ENCODE measurements at regions not wholly inside any gene's neighbourhood (a gene's known extent, or its start where the extent isn't known, plus 50 kb on each side); places are given as distances from the start of the nearest gene placed in this dataset.

DNA sequence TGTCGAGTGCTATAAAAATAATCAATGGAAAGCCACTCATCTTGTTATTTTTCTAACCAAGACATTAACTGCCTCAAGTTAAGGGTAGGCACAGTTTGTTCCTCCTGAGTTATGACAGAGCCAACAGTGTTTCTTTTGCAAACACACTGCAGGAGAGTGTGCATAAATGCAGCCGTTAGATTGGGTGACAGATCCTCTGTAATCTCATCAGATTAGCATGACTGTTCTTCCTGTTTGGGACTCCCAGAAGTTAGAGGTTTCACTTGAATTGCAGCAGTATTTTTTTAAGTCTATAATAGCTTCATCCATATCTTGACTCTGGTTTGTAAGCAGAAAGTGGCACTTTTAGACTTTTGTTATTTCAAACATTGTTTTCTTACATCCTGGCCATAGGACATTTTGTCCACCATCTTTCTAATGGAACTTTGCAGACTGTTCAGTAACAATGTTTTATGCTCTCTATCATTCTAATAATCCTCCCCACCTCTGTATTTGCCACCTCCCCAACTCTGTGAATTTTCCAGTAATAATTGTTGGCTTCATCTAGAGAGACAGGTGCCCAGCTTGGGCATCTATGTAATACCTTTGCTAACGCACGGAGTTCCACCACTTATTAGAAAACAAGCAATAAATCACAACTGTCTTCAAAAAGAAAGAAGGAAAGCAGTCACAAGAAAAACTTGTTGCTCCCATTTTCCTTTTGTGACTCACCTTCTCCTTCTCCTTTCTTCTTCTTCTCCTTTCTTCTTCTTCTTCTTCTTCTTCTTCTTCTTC, 560.0 kb downstream of the ADCYAP1 start:
- WGBS, result 50% methylated on average over 4 of the region's 4 CpGs
- H3K4me3 ChIP-seq (ENCODE audit: low read depth, low read length), result no peak overlapping the region
- H3K4me1 ChIP-seq (ENCODE audit: insufficient read depth), result no peaks in the 10 kb centered on the region
- no peak overlapping the region for H3K27ac ChIP-seq (ENCODE audit: low read depth)
- no peaks in the 10 kb centered on the region for H3K36me3 ChIP-seq (ENCODE audit: insufficient read depth)
- DNase-seq (ENCODE audit: extremely low spot score), result no peak

DNA sequence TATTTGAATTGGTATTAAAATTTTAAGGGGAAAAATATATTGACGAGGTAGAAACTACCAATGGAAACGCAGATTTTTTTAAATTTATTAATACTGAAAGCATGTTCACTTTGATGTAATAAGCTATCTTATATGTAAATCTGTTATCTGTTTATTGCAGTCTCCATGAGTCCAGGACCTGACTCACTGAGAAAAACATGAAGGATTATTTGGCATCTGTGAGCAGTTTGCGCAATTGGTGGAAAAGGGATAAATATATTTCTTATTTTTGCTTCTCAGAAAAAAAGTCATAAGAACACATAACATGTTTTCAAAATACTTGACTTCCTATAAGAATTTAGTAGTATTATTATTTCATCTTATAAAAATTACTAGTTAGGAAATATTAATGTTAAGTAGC, 561.4 kb downstream of the ADCYAP1 start:
- no peak for DNase-seq (ENCODE audit: extremely low spot score)
- Histone ChIP-seq H3K4me1 (ENCODE audit: insufficient read depth) (no peaks in the 10 kb centered on the region), H3K36me3 (ENCODE audit: insufficient read depth) (no peaks in the 10 kb centered on the region), H3K4me3 (ENCODE audit: low read depth, low read length) (no peak overlapping the region), H3K27ac (ENCODE audit: low read depth) (no peak overlapping the region)
- WGBS, result 90% methylated on average over 3 of the region's 3 CpGs

- WGBS, result 64% methylated on average over 5 of the region's 5 CpGs
- Histone ChIP-seq H3K36me3 (ENCODE audit: insufficient read depth) (no peaks in the 10 kb centered on the region), H3K27ac (ENCODE audit: low read depth) (no peak overlapping the region), H3K4me3 (ENCODE audit: low read depth, low read length) (no peak overlapping the region), H3K4me1 (ENCODE audit: insufficient read depth) (no peaks in the 10 kb centered on the region)
- no peak for DNase-seq (ENCODE audit: extremely low spot score)
Observed at GRCh38 chr18:1467461-1467964, 562.8 kb downstream of the ADCYAP1 start.

DNA sequence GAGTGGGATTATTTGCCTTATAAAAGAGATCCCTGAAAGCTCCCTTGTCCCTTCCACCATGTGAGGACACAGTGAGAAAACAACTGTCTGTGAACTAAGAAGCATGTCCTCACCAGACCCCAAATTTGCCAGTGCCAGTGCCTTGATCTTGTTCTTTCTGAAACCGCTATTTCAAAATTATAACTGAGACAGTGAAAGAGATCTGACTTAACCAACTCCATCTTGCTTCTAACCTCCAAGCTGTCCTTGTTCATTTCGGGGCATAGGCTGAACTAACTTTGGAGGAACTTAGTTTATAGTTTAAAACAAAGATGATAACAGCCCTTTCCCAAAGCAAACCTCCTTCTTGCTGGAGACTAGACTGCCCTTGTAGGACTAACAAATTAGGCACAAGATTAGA, 563.9 kb downstream of the ADCYAP1 start:
- no peak overlapping the region for H3K27ac ChIP-seq (ENCODE audit: low read depth)
- DNase-seq (ENCODE audit: extremely low spot score), result no peak
- H3K36me3 ChIP-seq (ENCODE audit: insufficient read depth), result no peaks in the 10 kb centered on the region
- 77% methylated on average over 2 of the region's 2 CpGs for WGBS
- H3K4me3 ChIP-seq (ENCODE audit: low read depth, low read length), result no peak overlapping the region
- H3K4me1 ChIP-seq (ENCODE audit: insufficient read depth), result no peaks in the 10 kb centered on the region

GRCh38 chr18:1475867-1476266, 571.2 kb downstream of the ADCYAP1 start:
- Histone ChIP-seq H3K27ac (ENCODE audit: low read depth) (no peak overlapping the region), H3K4me3 (ENCODE audit: low read depth, low read length) (no peak overlapping the region), H3K4me1 (ENCODE audit: insufficient read depth) (no peaks in the 10 kb centered on the region), H3K36me3 (ENCODE audit: insufficient read depth) (no peaks in the 10 kb centered on the region)
- DNase-seq (ENCODE audit: extremely low spot score), result no peak
- 83% methylated on average over 7 of the region's 7 CpGs for WGBS

- no peak overlapping the region for H3K27ac ChIP-seq (ENCODE audit: low read depth)
- H3K4me3 ChIP-seq (ENCODE audit: low read depth, low read length), result no peak overlapping the region
- no peaks in the 10 kb centered on the region for H3K36me3 ChIP-seq (ENCODE audit: insufficient read depth)
- H3K4me1 ChIP-seq (ENCODE audit: insufficient read depth), result no peaks in the 10 kb centered on the region
- 12% methylated on average over 2 of the region's 2 CpGs for WGBS
- no peak for DNase-seq (ENCODE audit: extremely low spot score)
Observed at GRCh38 chr18:1480309-1480708, 575.6 kb downstream of the ADCYAP1 start.

- 78% methylated on average over 1 of the region's 1 CpG for WGBS
- DNase-seq (ENCODE audit: extremely low spot score), result no peak
- no peaks in the 10 kb centered on the region for H3K36me3 ChIP-seq (ENCODE audit: insufficient read depth)
Observed at GRCh38 chr18:1481577-1481976, 576.9 kb downstream of the ADCYAP1 start.

GRCh38 chr18:1483385-1483784, 578.7 kb downstream of the ADCYAP1 start:
- DNase-seq (ENCODE audit: extremely low spot score), result no peak
- no peak overlapping the region for H3K4me3 ChIP-seq (ENCODE audit: low read depth, low read length)
- H3K4me1 ChIP-seq (ENCODE audit: insufficient read depth), result no peaks in the 10 kb centered on the region
- H3K27ac ChIP-seq (ENCODE audit: low read depth), result no peak overlapping the region
- no peaks in the 10 kb centered on the region for H3K36me3 ChIP-seq (ENCODE audit: insufficient read depth)

More at GRCh38 chr18:1481577-1481976, 576.9 kb downstream of the ADCYAP1 start:
- H3K27ac ChIP-seq (ENCODE audit: low read depth), result no peak overlapping the region
- H3K4me3 ChIP-seq (ENCODE audit: low read depth, low read length), result no peak overlapping the region
- H3K4me1 ChIP-seq (ENCODE audit: insufficient read depth), result no peaks in the 10 kb centered on the region

- H3K4me1 ChIP-seq (ENCODE audit: insufficient read depth), result no peaks in the 10 kb centered on the region
- no peak overlapping the region for H3K27ac ChIP-seq (ENCODE audit: low read depth)
- H3K4me3 ChIP-seq (ENCODE audit: low read depth, low read length), result no peak overlapping the region
- 88% methylated on average over 2 of the region's 2 CpGs for WGBS
- H3K36me3 ChIP-seq (ENCODE audit: insufficient read depth), result no peaks in the 10 kb centered on the region
- no peak for DNase-seq (ENCODE audit: extremely low spot score)
Observed at GRCh38 chr18:1487457-1487856, 582.8 kb downstream of the ADCYAP1 start.

GRCh38 chr18:1488394-1488793, 583.7 kb downstream of the ADCYAP1 start:
- no peak for DNase-seq (ENCODE audit: extremely low spot score)
- no peaks in the 10 kb centered on the region for H3K4me1 ChIP-seq (ENCODE audit: insufficient read depth)
- H3K4me3 ChIP-seq (ENCODE audit: low read depth, low read length), result no peak overlapping the region
- no peaks in the 10 kb centered on the region for H3K36me3 ChIP-seq (ENCODE audit: insufficient read depth)
- H3K27ac ChIP-seq (ENCODE audit: low read depth), result no peak overlapping the region
- WGBS, result 89% methylated on average over 4 of the region's 4 CpGs

DNA sequence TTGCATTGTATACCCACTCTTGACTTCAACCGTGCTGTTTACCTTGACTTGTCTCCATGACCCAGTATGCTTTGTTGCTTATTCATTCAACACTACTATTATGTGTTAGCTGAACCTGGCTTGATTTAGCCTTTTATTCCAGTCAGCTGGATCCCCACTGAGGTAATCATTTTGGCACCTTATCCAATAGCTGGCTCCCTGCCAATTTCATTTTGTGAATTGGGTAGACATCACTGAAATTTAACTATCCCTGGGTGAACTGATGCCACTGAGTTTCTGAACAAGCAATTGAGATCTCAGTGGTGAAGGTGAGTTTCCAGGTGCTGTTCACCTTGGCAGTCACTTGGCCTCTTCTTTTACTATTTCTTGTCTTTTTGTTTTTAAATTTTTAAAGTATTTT, 584.3 kb downstream of the ADCYAP1 start:
- no peaks in the 10 kb centered on the region for H3K36me3 ChIP-seq (ENCODE audit: insufficient read depth)
- DNase-seq (ENCODE audit: extremely low spot score), result no peak
- no peaks in the 10 kb centered on the region for H3K4me1 ChIP-seq (ENCODE audit: insufficient read depth)
- H3K27ac ChIP-seq (ENCODE audit: low read depth), result no peak overlapping the region
- WGBS, result 84% methylated on average over 1 of the region's 1 CpG
- no peak overlapping the region for H3K4me3 ChIP-seq (ENCODE audit: low read depth, low read length)

- no peaks in the 10 kb centered on the region for H3K36me3 ChIP-seq (ENCODE audit: insufficient read depth)
- no peak overlapping the region for H3K4me3 ChIP-seq (ENCODE audit: low read depth, low read length)
- H3K4me1 ChIP-seq (ENCODE audit: insufficient read depth), result no peaks in the 10 kb centered on the region
- 92% methylated on average over 2 of the region's 2 CpGs for WGBS
- DNase-seq (ENCODE audit: extremely low spot score), result no peak
- H3K27ac ChIP-seq (ENCODE audit: low read depth), result no peak overlapping the region
Observed at GRCh38 chr18:1495387-1495786, 590.7 kb downstream of the ADCYAP1 start.

GRCh38 chr18:1496096-1496495, 591.4 kb downstream of the ADCYAP1 start:
- Histone ChIP-seq H3K27ac (ENCODE audit: low read depth) (no peak overlapping the region), H3K4me1 (ENCODE audit: insufficient read depth) (no peaks in the 10 kb centered on the region), H3K36me3 (ENCODE audit: insufficient read depth) (no peaks in the 10 kb centered on the region), H3K4me3 (ENCODE audit: low read depth, low read length) (no peak overlapping the region)
- no peak for DNase-seq (ENCODE audit: extremely low spot score)
- 77% methylated on average over 4 of the region's 4 CpGs for WGBS

DNA sequence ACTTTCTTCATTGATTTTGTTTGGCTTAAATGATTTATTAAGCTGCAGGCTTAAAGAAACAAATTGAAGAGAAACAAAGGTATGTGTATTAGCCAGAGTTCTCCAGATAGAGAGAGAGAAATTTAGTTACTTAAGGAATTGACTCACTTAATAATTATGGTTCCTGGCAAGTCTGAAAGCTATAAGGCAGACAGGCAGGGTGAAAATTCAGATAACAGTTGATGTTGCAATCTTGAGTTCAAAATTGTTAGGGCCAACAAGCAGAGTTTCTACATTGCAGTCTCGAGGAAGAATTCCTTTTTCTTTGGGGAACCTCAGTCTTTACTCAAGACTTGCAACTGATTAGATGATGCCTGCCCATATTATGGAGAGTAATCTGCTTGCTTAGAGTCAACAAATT, 593.5 kb downstream of the ADCYAP1 start:
- no peak for DNase-seq (ENCODE audit: extremely low spot score)
- Histone ChIP-seq H3K4me1 (ENCODE audit: insufficient read depth) (no peaks in the 10 kb centered on the region), H3K4me3 (ENCODE audit: low read depth, low read length) (no peak overlapping the region), H3K36me3 (ENCODE audit: insufficient read depth) (no peaks in the 10 kb centered on the region), H3K27ac (ENCODE audit: low read depth) (no peak overlapping the region)
- 61% methylated on average over 1 of the region's 1 CpG for WGBS

DNA sequence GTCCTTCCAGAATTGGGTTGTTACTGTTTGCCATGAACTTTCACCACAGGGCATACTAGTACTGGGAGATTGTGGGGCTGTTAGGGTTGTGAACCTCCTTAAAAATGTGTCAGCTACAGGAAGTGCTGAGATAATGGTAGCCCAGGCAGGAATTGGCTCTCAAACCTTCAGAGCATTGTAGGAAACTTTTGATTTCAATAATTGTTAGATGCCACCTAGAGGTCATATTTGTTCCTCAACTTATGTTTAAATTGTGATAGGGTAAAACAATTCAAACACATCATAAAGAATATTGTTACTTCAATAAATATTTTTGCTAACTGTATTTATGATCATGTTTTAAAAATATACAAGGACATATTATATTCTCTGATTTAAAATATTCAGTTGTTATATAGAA, 594.6 kb downstream of the ADCYAP1 start:
- DNase-seq (ENCODE audit: extremely low spot score), result no peak
- H3K27ac ChIP-seq (ENCODE audit: low read depth), result no peak overlapping the region
- no peaks in the 10 kb centered on the region for H3K36me3 ChIP-seq (ENCODE audit: insufficient read depth)
- no peak overlapping the region for H3K4me3 ChIP-seq (ENCODE audit: low read depth, low read length)
- H3K4me1 ChIP-seq (ENCODE audit: insufficient read depth), result no peaks in the 10 kb centered on the region

Data from urinary bladder (tissue), 3 donors.